OCI-LY3 (cell line): ENCODE measurements at regions not wholly inside any gene's neighbourhood (a gene's known extent, or its start where the extent isn't known, plus 50 kb on each side); places are given as distances from the start of the nearest gene placed in this dataset.

Source experiments
- EZH2phosphoT487 ChIP-seq: fragments of 200-600 bp; shearing (Covaris generic); IDR thresholded peaks from 2 replicates; pipeline ENCODE4 v1.6.1; 2018; ENCODE audit warnings: antibody characterized with exemption, mixed run types, low read depth
- TF ChIP-seq, protein P1 (sequence below): fragments of 200-600, 300-600 bp; sonication (generic); IDR thresholded peaks from 2 replicates; pipeline ENCODE4 v1.5.1; 2014; ENCODE audit warnings: antibody characterized with exemption, low read length, low read depth

DNA sequence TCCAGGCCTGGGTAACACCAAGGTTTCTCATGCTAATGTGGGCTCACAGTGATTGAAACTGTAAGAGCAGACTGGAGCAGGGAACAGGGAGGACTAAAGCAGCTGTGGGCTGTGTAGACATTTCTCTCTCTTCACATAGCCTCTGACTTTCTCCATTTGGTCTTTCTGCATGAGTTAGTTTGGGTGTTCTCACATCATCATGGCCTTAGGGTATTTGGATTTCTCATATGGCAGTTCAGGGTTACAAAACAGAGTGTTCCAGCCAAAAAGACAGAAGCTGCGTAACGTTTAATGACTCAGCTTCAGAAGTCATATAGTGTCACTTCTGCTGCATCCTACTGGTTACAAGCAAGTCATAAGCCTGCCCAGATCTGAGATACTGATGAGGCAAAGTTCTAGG is 52.0 kb upstream of the OSBPL8 start:
- TF ChIP-seq EZH2phosphoT487, result no peak
- TF ChIP-seq, protein P1, sequence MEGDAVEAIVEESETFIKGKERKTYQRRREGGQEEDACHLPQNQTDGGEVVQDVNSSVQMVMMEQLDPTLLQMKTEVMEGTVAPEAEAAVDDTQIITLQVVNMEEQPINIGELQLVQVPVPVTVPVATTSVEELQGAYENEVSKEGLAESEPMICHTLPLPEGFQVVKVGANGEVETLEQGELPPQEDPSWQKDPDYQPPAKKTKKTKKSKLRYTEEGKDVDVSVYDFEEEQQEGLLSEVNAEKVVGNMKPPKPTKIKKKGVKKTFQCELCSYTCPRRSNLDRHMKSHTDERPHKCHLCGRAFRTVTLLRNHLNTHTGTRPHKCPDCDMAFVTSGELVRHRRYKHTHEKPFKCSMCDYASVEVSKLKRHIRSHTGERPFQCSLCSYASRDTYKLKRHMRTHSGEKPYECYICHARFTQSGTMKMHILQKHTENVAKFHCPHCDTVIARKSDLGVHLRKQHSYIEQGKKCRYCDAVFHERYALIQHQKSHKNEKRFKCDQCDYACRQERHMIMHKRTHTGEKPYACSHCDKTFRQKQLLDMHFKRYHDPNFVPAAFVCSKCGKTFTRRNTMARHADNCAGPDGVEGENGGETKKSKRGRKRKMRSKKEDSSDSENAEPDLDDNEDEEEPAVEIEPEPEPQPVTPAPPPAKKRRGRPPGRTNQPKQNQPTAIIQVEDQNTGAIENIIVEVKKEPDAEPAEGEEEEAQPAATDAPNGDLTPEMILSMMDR, result no peak
